K562 (cell line): ENCODE measurements at regions not wholly inside any gene's neighbourhood (a gene's known extent, or its start where the extent isn't known, plus 50 kb on each side); places are given as distances from the start of the nearest gene placed in this dataset.

Source experiments
- ATAC-seq: fragments of 200-7000 bp; cut with Tn5 transposase; 3 replicates; pipeline ENCODE4 v1.9.1; 2020; ENCODE audit warnings: moderate library complexity
- BruUV-seq: library from RNA; stranded (reverse); fragments of 400-500 nt; replicated peaks from 2 replicates; lab custom pipeline; 2021; lab: Mats Ljungman, UMichigan
- CTCF ChIA-PET: fragments of 300-600 bp; formaldehyde crosslinking; extraction: SDS; loops from one replicate; lab custom pipeline; 2021; ENCODE audit warnings: low intra/inter-chr PET ratio; lab: Yijun Ruan, JAX
- POLR2A ChIA-PET: fragments of 300-600, 350-650 bp; sonication (Branson Sonifier 250); formaldehyde crosslinking; extraction: SDS; loops from one replicate; lab custom pipeline; 2021; ENCODE audit warnings: antibody characterized with exemption, inconsistent platforms; lab: Yijun Ruan, JAX
- DNase-seq, 4 experiments: peaks; one replicate each; pipeline versions ENCODE4 v3.0.0 to v3.0.0-alpha.2; 2011 to 2018; ENCODE audit warnings: low spot score in 3 of 4, mixed read lengths in 3 of 4; ENCODE audit errors: extremely low read depth in 1 of 4
- FAIRE-seq: peaks from 2 replicates; lab custom pipeline; 2011; peaks lifted over from hg19 to GRCh38; lab: Jason Lieb, UNC
- H2AFZ ChIP-seq: 2 replicates; pipeline ENCODE4 v1.6.0; 2011; ENCODE audit warnings: low read depth, low read length, control low read depth, inconsistent platforms
- H3K27ac ChIP-seq: fragments of 200-600 bp; 3 replicates; pipeline ENCODE4 v1.8.0; 2011; ENCODE audit warnings: low read depth, mild to moderate bottlenecking, control low read depth, inconsistent platforms, low read length, moderate library complexity, mixed read lengths; ENCODE audit errors: extremely low read depth
- H3K27me3 ChIP-seq, 2 experiments: fragments of 300-600 bp in 1 of 2; 2 replicates in 1 of 2; 3 replicates in 1 of 2; pipeline versions ENCODE4 v1.6.0 to v1.8.0; 2011; ENCODE audit warnings: inconsistent platforms in 2 of 2, low read length in 2 of 2, mild to moderate bottlenecking in 1 of 2, mixed read lengths in 1 of 2, moderate library complexity in 1 of 2; ENCODE audit not compliant: control insufficient read depth in 2 of 2, insufficient read depth in 2 of 2
- H3K36me3 ChIP-seq: fragments of 300-600 bp; 3 replicates; pipeline ENCODE4 v1.8.0; 2011; ENCODE audit warnings: mild to moderate bottlenecking, low read length, inconsistent platforms; ENCODE audit not compliant: control insufficient read depth, insufficient read depth
- H3K4me1 ChIP-seq, 2 experiments: fragments of 200-600 bp in 1 of 2; replicated peaks in 1 of 2; 2 replicates in 1 of 2; 3 replicates in 1 of 2; pipeline versions ENCODE4 v1.5.1 to v1.8.0; 2011; ENCODE audit warnings: inconsistent platforms in 2 of 2, low read length in 2 of 2, mild to moderate bottlenecking in 1 of 2, mixed read lengths in 1 of 2, moderate library complexity in 1 of 2; ENCODE audit not compliant: control insufficient read depth in 2 of 2, insufficient read depth in 2 of 2
- H3K4me2 ChIP-seq: 2 replicates; pipeline ENCODE4 v1.6.1; 2011; ENCODE audit warnings: low read length, control low read depth, inconsistent platforms, mixed read lengths; ENCODE audit not compliant: insufficient read depth
- H3K4me3 ChIP-seq: fragments of 200-600 bp; sonication (generic), shearing (Covaris generic); 2 replicates; pipeline ENCODE4 v1.5.1; 2016; ENCODE audit warnings: control low read depth, inconsistent platforms
- H3K79me2 ChIP-seq: fragments of 200-600 bp; 3 replicates; pipeline ENCODE4 v1.8.0; 2011; ENCODE audit warnings: low read length, inconsistent platforms; ENCODE audit not compliant: control insufficient read depth, insufficient read depth
- H3K9ac ChIP-seq, 2 experiments: 2 replicates each; pipeline versions ENCODE4 v1.6.0 to v1.6.1; 2011; ENCODE audit warnings: low read depth in 2 of 2, low read length in 2 of 2, control low read depth in 1 of 2, inconsistent platforms in 1 of 2, mild to moderate bottlenecking in 1 of 2, mixed read lengths in 1 of 2; ENCODE audit not compliant: insufficient read depth in 1 of 2
- H3K9me1 ChIP-seq: one replicate; pipeline ENCODE4 v1.6.0; 2011; ENCODE audit warnings: inconsistent platforms, mild to moderate bottlenecking, low read length, moderate library complexity; ENCODE audit not compliant: control insufficient read depth, insufficient read depth
- H3K9me3 ChIP-seq: replicated peaks from 2 replicates; pipeline ENCODE4 v1.5.1; 2011; ENCODE audit warnings: low read depth, low read length, inconsistent platforms; ENCODE audit not compliant: control insufficient read depth, insufficient read depth
- H4K20me1 ChIP-seq: replicated peaks from 2 replicates; pipeline ENCODE4 v1.6.1; 2011; ENCODE audit warnings: low read length, inconsistent platforms, mixed read lengths; ENCODE audit not compliant: control insufficient read depth, insufficient read depth
- ATF4 ChIP-seq: fragments of 450-650 bp; formaldehyde crosslinking; IDR thresholded peaks from 2 replicates; pipeline ENCODE4 v1.4.0; 2022; ENCODE audit warnings: mild to moderate bottlenecking, moderate library complexity
- BCL6 ChIP-seq: fragments of 250-450 bp; sonication (Bioruptor Pico); IDR thresholded peaks from 2 replicates; pipeline ENCODE4 v1.4.0; 2020
- CC2D1A ChIP-seq: fragments of 450-650 bp; IDR thresholded peaks from 2 replicates; pipeline ENCODE4 v1.6.1; 2017; ENCODE audit warnings: mild to moderate bottlenecking
- E2F4 ChIP-seq: sonication (generic); formaldehyde crosslinking; IDR thresholded peaks from 2 replicates; pipeline ENCODE4 v1.8.0; 2022; ENCODE audit warnings: mild to moderate bottlenecking, low read depth, missing genetic modification reagents
- ELF1 ChIP-seq: fragments of 200-800 bp; sonication (Bioruptor generic); IDR thresholded peaks from 2 replicates; pipeline ENCODE4 v1.6.1; 2016; ENCODE audit warnings: missing genetic modification characterization, missing compliant biosample characterization
- EP300 ChIP-seq: IDR thresholded peaks from 2 replicates; pipeline ENCODE4 v1.6.1; 2012; ENCODE audit warnings: low read length, improper control_type of control experiment
- ETV1 ChIP-seq: fragments of 450-650 bp; conservative IDR thresholded peaks from 2 replicates; pipeline ENCODE4 v1.6.1; 2016; ENCODE audit warnings: missing genetic modification characterization, control low read depth, low read depth, missing compliant biosample characterization
- HMG20B ChIP-seq: fragments of 250-450 bp; sonication (Bioruptor Pico); IDR thresholded peaks from 2 replicates; pipeline ENCODE4 v1.5.0; 2021; ENCODE audit warnings: mild to moderate bottlenecking
- KDM1A ChIP-seq, 2 experiments: fragments of 450-650 bp; IDR thresholded peaks; 2 replicates each; pipeline ENCODE4 v1.6.1; 2016; ENCODE audit warnings: mild to moderate bottlenecking in 2 of 2
- L3MBTL2 ChIP-seq: fragments of 450-650 bp; IDR thresholded peaks from 2 replicates; pipeline ENCODE4 v1.6.1; 2016; ENCODE audit warnings: mild to moderate bottlenecking, moderate library complexity
- NCOA6 ChIP-seq: fragments of 450-650 bp; IDR thresholded peaks from 2 replicates; pipeline ENCODE4 v1.6.1; 2017; ENCODE audit warnings: mild to moderate bottlenecking
- NR3C1 ChIP-seq: sonication (generic); formaldehyde crosslinking; IDR thresholded peaks from 2 replicates; pipeline ENCODE4 v1.8.1; 2022; ENCODE audit warnings: missing genetic modification reagents
- POLR2A ChIP-seq: fragments of 450-650 bp; conservative IDR thresholded peaks from 2 replicates; pipeline ENCODE4 v1.6.1; 2016
- PRPF4 ChIP-seq: fragments of 200-400 bp; formaldehyde crosslinking; IDR thresholded peaks from one replicate; pipeline ENCODE4 v1.6.1; 2017; ENCODE audit warnings: low read length, low read depth, mild to moderate bottlenecking; ENCODE audit not compliant: insufficient read depth, poor library complexity, severe bottlenecking
- RNF2 ChIP-seq: sonication (generic); IDR thresholded peaks from 2 replicates; pipeline ENCODE4 v1.6.1; 2016
- SMARCC2 ChIP-seq: fragments of 450-650 bp; IDR thresholded peaks from 2 replicates; pipeline ENCODE4 v1.6.1; 2017; ENCODE audit warnings: antibody characterized with exemption, moderate library complexity, mild to moderate bottlenecking, low read depth
- STAG1 ChIP-seq: sonication (generic); formaldehyde crosslinking; IDR thresholded peaks from 2 replicates; pipeline ENCODE4 v1.5.0; 2020; ENCODE audit warnings: missing genetic modification reagents, borderline replicate concordance
- U2AF2 ChIP-seq: fragments of 200-400 bp; formaldehyde crosslinking; optimal IDR thresholded peaks from 2 replicates; pipeline ENCODE3; 2017; ENCODE audit warnings: low read depth, mild to moderate bottlenecking, low read length
- XRCC3 ChIP-seq: fragments of 450-650 bp; IDR thresholded peaks from 2 replicates; pipeline ENCODE4 v1.6.1; 2017; ENCODE audit warnings: mild to moderate bottlenecking, moderate library complexity
- ZBED1 ChIP-seq: IDR thresholded peaks from 2 replicates; pipeline ENCODE4 v1.6.1; 2014
- ZNF253 ChIP-seq: fragments of 250-450 bp; sonication (Bioruptor Pico); conservative IDR thresholded peaks from 2 replicates; pipeline ENCODE4 v1.6.1; 2021; ENCODE audit warnings: mild to moderate bottlenecking
- ZNF512 ChIP-seq: IDR thresholded peaks from 2 replicates; pipeline ENCODE4 v1.6.1; 2016; ENCODE audit warnings: missing genetic modification characterization, missing compliant biosample characterization
- ZZZ3 ChIP-seq: fragments of 450-650 bp; IDR thresholded peaks from 2 replicates; pipeline ENCODE4 v1.6.1; 2016; ENCODE audit warnings: antibody characterized with exemption, mild to moderate bottlenecking, moderate library complexity
- WGBS: fragments of 100-300 bp; shearing (Covaris generic); methylation state at CpG from one replicate; pipeline ENCODE4 v1.1.6; 2016; ENCODE audit warnings: low coverage, mixed read lengths; ENCODE audit not compliant: insufficient coverage; ENCODE audit errors: missing lambda C conversion rate; 5-methylcytosine and 5-hydroxymethylcytosine counted together
- in situ Hi-C: fragments of 300-500 bp; cut with MboI; formaldehyde crosslinking; loops from 4 replicates; pipeline ENCODE4 v1.15.0; 2018; ENCODE audit warnings: inconsistent platforms, mixed read lengths
- intact Hi-C: fragments of 100-400 bp; cut with micrococcal nuclease; formaldehyde crosslinking; loops from 2 replicates; pipeline ENCODE4 v1.14.2; 2022

- no peaks in the 10 kb centered on the region for H3K9me3 ChIP-seq
- ATAC-seq (no peak), FAIRE-seq (no peak), DNase-seq (no peak)
- in situ Hi-C loops (no loop called here), intact Hi-C loops (no loop called here)
- H2AFZ ChIP-seq: no peak overlapping the region
- WGBS: 33% methylated on average over 9 of the region's 10 CpGs
- H3K4me1 ChIP-seq: peaks cover 5 to 9% of the 10 kb centered on the region in 2 experiments; a peak in 4 of 5 replicates
- no peak overlapping the region for H3K4me2 ChIP-seq
- H3K4me3 ChIP-seq: no peak overlapping the region
- no peak overlapping the region for H3K9ac ChIP-seq
- no peaks in the 10 kb centered on the region for H3K9me1 ChIP-seq
- H3K27me3 ChIP-seq: peaks cover 0 to 7% of the 10 kb centered on the region in 2 experiments; a peak in 2 of 5 replicates
- H3K79me2 ChIP-seq: no peaks in the 10 kb centered on the region
- H3K27ac ChIP-seq: no peak overlapping the region
- ChIA-PET POLR2A (no interaction called here), CTCF (no interaction called here)
- no peaks in the 10 kb centered on the region for H3K36me3 ChIP-seq
- BruUV-seq: no TSS peak
- no peaks in the 10 kb centered on the region for H4K20me1 ChIP-seq
- TF ChIP-seq EP300 (no peak), BCL6 (no peak), ZBED1 (no peak), STAG1 (CRISPR knock-in tag) (no peak), ZNF512 (tag) (peak; percentile 57), E2F4 (no peak), NCOA6 (no peak), CC2D1A (no peak), XRCC3 (no peak), KDM1A (IDR thresholded peaks at IDR 0.05) (no peak), ZZZ3 (no peak), HMG20B (CRISPR knock-in tag) (no peak), PRPF4 (no peak), ETV1 (tag) (no peak), SMARCC2 (no peak), ELF1 (tag) (no peak), NR3C1 (CRISPR knock-in tag) (no peak), RNF2 (no peak), ATF4 (CRISPR knock-in tag) (no peak), POLR2A (no peak), U2AF2 (no peak), L3MBTL2 (0 out of 2 replicates have a peak, but pooled peaks have one; percentile 17), ZNF253 (CRISPR knock-in tag) (no peak)
Observed at GRCh38 chr2:216804357-216805350, 55.2 kb downstream of the TNP1 start.
